HuH-7 (cell line): ENCODE measurements at regions not wholly inside any gene's neighbourhood (a gene's known extent, or its start where the extent isn't known, plus 50 kb on each side); places are given as distances from the start of the nearest gene placed in this dataset.

Experiments
- DNase-seq: peaks from one replicate; pipeline ENCODE4 v3.0.0; 2011; ENCODE audit warnings: low spot score

DNA sequence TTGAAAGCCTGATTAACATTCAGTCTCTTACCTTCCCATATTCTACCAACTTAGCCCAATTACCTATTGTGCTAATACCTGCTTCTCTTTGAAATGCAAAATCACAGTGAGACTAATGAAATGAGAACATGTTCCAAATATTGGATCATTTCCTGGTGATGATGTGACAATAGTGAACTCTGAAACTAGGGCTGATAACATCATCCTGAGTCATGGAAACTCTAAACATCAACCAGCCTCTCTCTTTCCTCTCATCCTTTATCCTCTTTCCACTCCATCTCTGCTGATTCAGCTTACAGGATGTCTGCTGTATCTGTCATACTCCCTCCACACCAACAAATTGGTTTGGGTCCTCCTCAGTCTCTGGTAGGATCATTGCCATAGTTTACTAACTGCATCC is 98.8 kb upstream of the NCKAP5 start:
- DNase-seq: no peak

DNA sequence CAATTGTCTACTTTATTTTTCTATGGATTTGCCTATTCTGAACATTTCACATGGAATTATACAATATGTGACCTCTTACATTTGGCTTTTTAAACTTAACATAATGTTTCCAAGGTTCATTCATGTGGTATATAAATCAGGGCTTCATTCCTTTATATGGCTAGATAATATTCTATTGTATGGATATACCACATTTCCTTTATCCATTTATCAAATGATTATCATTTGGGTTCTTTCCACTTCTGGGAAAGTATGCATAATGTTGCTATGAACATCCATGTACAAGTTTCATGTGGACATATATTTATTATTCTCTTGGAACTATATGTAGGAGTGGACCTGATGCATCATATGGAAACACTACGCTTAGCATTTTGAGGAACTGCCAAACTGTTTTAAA is 99.7 kb upstream of the NCKAP5 start:
- DNase-seq: no peak

DNA sequence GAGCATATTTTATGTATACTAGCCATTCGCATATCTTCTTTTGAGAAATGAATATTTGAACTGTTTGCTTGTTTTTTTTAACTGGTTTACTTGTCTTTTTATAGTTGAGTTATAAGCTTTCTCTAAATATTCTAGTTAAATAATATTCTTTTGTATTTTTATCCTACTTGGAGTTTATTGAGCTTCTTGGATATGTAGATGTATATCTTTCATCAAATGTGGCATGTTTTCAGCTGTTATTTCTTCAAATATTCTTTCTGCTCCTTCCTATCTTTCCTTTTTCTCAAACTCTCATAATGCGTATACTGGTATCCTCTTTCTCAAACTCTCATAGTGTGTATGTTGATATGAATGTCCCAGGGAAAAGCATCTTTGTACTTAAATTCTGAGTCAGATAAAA is 100.3 kb upstream of the NCKAP5 start:
- DNase-seq: no peak

DNA sequence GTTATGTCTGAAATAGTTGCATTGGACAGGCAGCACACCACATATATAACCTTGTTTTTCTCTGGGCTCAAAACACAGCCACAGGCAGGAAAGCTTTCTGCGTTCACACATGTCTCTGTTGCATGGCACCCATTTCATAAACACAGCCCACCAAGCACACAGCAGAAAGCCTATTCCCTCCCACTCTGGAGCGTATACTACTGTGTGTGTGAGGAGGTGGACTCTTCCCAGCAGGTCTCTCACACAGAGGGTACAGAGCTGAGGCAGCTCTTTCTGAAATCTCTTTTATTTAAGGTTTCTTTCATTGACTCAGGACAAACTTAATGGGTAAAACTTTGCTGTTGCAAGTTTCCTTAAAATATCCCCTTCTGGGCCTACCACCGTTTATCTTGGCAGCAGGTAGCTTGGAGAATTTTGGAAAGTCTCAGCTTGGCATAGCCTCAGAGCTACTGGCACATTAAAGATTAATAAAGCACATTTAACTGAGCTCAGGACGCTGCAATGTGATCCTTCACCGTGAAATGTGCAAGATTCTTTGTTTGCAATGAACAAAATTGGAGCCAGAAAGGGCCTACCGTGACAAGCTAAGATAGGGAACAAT is 105.1 kb upstream of the NCKAP5 start:
- no peak for DNase-seq

DNA sequence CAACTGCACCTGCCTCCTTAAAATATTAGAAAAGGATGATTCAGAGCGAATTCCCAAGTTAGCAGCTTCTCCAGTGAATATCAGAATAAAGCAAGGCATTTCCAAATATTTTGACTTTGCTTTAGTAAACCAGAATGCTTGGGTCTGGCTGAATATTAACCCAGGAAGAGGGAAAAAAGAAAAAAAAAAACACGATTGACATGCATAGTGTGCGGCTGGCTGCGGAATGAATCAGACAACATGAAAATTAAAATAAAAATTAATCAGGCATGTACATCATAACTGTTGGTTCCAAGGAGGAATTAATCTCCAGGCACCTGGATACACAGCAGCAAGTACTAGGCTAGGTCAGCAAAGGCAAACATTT is 105.8 kb upstream of the NCKAP5 start:
- no peak for DNase-seq

DNA sequence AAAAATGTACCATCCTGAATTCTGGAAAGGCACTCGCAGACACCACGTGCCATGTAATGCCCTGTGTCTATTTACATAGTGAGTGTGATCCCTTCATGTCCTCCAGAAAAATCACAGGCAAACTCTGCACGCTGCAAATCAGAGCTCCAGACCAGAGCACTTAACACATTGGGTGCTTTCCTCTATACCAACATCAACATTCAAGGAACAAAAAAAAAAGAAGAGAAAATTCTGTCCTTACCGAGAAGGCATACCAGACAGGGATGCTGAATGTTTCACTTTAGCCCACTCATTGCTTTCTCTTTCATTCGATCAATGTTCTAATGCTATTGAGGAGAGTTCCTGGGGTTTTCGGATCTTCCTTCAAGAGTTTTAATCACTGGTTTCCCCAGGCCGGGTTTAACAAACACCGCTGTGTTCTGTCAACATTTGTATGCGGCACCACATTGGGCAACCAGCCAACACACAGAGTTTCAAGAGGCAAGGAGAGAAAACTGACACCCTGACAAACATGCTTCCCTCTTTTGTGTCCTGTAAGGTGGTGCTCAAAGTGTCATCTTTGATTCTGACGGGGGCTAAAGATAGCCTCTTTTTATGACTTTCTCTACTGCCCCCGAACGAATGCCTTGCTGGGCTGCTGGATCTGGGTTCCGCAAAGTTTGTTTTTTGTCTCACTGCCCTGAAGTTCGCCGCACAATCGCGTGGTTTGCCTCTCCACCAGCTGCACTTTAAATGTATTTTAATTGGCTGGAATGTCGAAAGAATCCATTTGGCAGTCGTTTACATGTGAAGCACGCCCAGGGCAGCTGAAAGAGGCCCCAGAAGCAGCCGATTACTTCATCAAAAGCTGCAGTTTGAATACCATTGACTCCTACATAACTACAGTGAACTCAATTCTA is 106.4 kb upstream of the NCKAP5 start:
- DNase-seq: peak; percentile 19

DNA sequence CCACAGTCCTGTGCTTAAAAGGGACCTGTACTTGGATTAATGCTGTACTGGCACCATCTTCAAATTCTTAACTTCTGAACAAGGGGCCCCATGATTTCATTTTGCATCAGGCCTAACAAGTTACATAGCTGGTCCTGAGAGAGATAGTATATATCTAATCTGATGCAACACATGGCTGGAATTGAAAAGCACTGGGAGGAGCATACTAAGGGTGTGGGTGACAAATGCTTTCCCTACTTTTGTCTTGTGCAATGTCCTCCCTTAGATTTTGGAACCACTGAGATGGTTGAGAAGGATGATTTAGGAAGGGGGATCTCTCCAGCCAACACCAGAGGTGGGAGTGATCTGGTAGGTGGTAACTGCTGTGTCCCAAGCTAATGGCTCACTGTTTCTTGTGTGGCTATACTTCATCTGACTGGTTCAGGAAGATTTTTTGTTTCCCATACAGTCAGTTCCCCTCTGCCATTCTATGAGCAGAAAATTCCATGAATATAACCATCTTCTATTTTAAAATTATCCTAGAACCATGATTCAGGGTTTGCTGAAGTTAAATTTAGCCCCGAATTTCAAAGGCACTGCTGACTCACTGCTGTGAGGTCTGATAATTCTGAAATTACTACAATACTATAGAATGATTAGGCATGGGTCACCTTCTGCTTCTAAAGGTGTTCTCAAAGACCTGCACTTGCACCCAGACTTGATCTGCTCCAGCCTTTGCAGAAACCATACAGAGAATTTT is 108.3 kb upstream of the NCKAP5 start:
- DNase-seq: no peak

DNA sequence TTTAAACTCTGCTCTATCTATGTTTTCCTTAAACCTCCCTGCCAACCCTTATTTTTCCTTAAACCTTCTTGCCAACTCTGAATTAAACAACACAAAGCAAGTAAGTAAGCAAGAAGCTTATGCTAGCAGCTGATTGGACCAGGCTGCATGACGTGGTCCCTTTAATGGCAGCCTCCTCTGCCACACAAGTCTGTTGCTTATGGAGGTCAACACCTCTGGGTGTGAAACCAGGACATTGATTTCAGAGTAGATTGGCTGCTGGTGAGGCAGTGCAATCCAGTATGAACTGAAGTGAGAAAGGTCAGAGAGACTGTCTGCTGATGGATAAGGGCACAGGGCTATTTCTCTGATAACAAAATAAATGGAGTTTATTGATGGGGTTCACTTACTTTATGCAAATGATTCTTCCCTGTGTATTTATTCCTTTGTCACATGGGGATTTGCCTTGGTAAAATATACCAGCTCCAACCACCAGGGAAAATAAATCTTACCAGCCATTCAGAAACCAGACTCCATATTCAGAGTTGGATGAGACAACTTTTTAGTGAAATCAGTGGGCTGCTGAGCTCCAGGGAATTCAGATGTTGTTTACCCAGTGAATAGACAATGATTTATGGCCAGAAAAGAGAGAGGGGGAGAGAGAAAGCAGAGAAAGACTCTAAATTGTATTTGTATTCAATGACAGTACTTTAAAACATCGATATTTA is 112.2 kb upstream of the NCKAP5 start:
- DNase-seq: no peak

DNA sequence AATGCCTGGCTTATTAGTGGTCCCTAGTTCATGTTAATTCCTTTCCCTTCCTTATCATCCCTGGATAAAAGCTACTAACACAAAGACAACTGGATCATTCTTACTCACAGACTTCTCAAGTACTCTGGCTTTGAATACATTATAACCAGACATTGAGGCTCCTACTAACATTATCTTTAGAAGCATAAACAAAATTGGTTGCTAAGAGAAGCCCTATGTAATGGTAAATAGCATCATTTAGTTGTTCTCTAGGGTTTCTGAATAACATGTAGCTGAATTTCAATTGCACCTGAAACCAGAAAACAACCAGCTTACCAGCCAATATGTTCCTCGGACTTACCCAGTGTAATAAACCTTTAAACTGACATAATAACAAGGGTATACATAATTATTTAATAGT is 114.1 kb upstream of the NCKAP5 start:
- no peak for DNase-seq

DNA sequence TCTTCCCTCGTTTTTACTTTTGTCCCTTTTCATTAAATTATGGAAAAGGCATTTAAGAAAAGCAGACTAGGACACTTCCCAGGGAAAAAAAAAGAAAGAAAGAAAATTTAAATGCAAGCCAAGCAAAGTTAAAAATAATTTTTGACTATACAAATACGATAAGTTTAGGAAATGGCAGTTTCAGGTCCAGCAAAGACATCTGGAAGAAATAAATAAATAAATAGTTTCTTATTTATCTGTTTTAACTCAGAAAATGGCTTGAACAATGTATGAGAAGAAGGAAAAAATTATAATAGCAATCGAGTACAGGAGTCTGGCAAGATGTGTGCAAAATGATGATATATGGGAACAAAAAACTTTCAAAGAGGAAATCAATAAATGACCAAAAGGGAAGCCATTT is 114.6 kb upstream of the NCKAP5 start:
- no peak for DNase-seq

DNA sequence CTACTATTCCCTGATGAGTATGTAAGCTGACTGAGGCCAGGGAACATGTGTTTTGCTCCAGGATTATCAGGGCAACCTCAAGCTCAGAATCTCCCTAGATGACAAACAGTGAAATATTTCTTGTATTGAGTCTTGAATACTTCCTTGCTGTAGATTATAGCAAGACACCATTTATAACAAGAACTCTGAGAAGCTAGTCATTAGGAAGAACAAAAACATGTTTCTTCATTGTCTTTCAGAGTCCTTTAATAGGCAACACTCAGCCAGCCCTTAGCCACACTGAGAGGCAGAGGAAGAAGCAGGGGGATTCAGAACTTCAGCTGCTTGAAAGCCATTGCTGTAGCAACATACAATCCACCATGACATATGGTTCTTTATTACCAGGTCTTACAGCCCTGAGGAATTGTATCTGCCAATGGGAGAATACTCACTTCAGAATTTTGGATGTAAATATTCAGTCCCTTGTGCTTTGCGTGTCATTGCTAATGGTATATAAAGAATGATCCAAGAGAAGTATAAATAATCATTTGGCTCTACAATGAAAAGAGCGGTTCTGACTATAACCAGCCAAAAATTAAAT is 117.5 kb upstream of the NCKAP5 start:
- no peak for DNase-seq

DNA sequence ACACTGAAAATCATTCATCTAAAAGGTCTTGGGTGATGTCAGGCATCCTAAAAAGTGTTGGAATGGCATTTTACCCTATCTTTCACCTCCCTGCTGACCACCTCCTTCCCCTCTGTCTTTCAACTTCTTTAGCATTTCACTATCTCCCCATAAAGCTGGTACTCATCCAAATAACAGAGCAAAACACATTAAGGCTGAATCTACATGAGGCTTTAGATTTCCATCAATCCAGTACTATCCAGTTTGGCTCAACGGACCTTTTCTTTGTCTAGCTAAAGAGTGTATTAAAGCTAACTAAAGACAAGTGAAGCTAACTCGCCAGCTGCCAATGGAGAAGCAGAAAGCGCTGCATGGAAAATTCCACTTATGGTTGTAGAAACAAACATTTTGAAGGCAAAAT is 122.5 kb upstream of the NCKAP5 start:
- DNase-seq: no peak

DNA sequence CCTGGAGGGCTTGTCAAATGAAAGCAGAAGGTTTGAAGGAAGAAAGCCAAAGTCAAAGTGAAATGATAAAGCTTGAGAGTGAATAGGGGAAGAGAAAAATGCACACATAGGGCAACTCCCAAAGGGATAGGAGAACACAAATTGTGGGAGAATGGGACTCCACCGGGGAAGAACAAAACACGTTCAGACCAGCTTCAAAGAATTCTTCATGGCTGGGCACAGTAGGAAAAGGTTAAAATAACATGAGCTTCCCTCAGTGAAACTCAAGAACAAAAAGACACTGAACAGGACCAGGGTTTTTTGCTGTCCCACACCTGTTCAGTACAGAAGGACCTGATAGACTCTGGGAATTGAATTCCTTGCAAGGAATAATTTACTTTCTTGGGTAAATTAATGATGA is 123.1 kb upstream of the NCKAP5 start:
- DNase-seq: no peak

DNA sequence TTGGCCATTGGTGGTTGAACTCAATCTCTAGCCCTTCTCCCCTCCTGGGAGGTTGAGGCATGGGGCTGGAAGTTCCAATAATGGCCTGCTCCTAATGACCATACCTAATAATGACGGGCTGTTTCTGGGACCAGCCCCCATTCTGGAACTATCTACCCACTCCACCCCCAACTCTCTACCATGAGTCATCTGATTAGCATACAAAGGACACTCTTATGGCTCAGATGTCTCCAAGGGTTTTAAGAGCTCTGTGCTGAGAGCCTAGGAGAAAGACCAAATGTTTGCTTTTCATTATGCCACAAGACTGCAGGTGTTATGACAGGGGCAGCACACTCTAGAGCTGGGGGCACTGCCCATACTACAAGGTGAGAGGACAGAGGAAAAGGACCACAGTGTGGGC is 137.0 kb upstream of the NCKAP5 start:
- no peak for DNase-seq

DNA sequence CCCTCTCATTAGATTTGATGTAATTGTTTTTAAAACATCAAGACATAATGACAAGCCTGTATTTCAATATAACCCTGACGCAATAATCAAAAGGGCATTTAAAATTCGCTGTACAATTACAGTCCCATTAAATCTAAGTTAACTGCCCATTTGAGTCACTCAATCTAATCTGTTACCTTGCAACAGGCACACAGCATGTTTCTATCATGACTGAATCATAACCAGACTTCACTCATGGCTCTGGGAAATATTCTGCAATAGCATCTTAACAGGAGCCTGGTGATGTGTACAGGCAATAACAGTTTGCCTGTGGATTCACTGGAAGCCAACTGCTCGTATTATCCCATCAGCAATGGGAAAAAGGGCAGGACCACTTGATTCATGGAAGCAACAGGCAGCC is 142.3 kb upstream of the NCKAP5 start:
- DNase-seq: no peak

DNA sequence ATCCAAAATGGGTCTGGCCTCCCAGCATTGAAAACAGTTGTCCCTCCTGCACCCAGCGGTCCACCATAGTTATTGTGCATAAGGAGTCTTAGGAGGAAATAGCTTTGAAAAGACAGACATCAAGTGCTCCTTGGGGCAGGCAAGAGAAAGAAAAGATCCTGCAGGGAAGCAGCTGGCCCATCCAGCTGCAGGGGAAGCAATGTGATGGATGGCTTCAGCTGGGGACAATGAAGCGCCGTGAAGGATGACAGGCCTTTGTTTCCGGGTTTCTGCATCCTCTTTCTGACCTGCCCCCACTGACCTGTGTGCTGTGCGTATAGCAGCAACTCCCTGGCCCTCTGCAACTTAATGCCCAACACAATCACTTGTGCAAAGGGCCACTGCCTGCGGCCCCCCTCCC is 142.9 kb upstream of the NCKAP5 start:
- no peak for DNase-seq

DNA sequence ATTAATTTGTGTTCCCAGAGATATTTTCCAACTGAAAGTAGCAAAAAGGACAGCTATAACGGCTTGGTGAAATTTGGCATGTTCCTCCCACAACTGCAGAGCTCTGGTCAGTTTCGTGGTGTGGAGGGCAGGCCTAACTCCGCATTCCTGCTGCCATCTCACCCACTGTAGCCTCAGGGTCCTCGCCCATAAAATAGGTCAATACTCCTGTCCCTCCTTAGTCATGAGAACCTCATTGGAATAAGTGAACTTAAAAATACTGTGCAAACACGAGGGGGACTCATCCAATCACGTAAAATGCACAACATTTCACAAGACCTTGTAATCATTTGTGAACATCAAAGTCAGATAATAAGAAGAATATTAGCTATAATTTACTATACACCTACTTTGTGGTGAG is 143.5 kb upstream of the NCKAP5 start:
- DNase-seq: no peak

DNA sequence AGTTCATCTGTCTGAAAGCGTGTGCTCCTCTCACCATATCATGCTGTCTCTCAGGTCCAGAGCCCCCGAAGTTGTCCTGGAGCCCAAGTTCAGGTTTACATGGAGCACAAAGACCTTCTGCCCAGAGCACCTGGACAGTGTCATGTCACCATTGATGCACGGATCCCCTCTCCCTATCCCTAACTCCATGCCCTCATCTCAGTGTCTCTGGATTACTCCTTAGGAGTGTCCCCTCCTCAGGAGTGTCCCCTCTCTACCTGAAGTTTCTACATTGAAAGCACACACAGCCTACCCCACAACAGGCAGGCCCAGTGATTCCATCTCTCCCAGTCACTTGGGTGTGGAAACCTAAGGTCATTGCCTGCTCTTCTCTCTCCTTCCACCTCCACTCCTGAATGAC is 144.1 kb upstream of the NCKAP5 start:
- DNase-seq: no peak

DNA sequence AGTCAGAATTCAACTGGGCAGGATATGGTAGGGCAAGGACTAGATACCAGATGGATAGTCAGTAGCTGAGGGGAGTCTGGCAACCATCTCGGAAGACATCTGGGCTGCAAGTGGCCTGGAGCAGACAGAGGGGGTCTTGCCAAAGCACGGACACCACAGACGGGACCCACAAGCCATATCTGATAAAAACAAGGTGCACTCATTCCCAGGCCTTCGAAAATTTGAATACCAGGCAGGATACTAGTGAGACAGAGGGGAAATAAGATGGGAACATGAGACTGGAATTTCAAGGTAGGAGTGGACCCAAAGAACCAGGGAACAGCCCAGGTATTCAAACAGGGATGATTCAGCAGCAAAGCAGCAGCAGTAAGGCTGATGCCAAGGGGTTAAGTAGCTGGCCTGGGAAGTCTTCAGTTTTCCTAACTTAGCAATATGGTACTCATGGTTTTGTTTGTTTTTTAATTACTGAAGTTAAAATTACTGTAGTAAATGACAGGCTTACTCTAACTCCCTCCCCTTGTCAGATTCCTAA is 144.9 kb upstream of the NCKAP5 start:
- DNase-seq: no peak

DNA sequence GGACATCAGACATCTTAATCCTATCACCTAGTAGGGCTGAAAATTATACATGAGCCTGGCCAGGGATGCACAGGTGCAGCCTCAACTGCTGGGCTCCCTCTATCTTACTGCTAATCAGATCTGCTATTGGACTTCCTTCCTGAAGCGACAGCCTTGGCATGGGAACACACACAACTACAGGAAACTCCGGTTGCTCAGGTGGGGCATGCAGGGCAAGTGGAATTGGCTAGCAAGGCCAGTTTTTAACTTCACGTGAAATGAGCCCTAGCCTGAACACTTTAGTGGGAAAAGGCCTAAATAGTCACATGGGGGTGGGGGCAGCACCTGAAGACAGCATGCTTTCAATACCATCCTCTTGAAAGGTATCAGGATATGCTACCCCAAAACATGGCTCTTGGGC is 147.9 kb upstream of the NCKAP5 start:
- no peak for DNase-seq

DNA sequence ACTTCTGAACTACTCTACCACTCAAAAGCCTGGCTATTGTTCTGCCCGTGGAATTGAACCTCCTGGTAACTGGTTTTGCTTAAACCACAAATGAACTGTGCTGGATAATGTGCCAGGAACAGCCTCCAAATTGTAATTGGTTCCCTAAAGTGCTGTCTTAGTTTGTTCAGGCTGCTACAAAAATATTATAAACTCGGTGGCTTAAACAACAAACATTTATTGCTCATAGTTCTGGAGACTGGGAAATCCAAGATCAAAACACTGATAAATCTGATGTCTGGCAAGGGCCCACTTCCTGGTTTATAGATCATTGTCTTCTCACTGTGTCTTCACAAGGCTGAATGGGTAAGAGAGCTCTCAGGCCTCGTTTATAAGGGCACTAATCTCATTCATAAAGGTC is 149.2 kb upstream of the NCKAP5 start:
- DNase-seq: no peak

DNA sequence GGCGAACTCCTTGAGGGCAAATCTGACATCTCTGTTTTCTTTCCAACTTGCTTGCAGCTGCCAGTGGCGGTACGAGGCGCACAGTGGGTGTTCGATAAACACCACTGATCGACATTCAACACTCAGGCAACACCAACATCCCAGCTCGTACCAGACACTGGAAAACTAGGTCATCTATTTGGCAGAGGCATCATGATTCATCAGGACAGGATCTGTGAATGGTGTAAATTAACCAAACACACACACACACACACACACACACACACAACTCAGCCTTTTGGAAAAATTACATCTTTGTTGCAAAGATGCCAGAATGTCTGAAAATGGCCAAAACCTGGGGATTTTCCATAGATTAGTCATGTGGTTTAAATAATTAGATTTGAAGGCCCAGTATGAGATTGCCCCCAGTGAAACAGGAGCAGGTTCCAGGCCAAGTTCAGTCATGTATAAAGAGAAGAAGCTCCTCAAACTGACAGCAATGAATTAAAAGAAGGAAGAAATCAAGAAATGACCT is 150.5 kb upstream of the NCKAP5 start:
- no peak for DNase-seq
